Activated CD8-positive, alpha-beta memory T cell treated with anti-CD3 and anti-CD28 coated beads for 1 hour (primary cell): ENCODE measurements at regions not wholly inside any gene's neighbourhood (a gene's known extent, or its start where the extent isn't known, plus 50 kb on each side); places are given as distances from the start of the nearest gene placed in this dataset.
"Not testable (repeated sequence)": the region's sequence is repeated elsewhere in the genome, so short reads cannot be mapped to it uniquely, and the experiment has no call there.

Experiments
- DNase-seq, 2 donors: peaks; one replicate each; pipeline ENCODE4 v3.0.0-alpha.2; 2020; ENCODE audit warnings: low read depth in 1 of 2; ENCODE audit errors: extremely low read depth in 1 of 2

DNA sequence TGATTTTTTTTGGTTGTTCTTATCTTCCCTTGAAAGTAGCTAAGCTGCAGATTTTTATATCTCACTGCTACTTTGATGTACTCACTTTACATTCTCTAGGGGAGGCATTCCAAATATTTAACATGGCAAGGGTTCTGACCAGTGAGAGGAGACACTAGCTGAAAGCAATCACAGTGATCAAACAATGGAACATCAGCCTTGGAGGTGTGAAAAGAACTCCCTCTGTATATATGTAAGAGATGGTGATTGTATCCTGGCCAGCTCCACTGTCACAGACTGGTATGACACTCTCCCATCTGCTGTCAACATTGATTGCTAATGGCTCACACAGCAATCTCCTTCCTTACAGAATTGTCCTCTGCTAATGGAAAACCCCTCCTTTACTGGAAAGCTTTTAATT, 291.7 kb upstream of the CDH19 start:
- no peak for DNase-seq

DNA sequence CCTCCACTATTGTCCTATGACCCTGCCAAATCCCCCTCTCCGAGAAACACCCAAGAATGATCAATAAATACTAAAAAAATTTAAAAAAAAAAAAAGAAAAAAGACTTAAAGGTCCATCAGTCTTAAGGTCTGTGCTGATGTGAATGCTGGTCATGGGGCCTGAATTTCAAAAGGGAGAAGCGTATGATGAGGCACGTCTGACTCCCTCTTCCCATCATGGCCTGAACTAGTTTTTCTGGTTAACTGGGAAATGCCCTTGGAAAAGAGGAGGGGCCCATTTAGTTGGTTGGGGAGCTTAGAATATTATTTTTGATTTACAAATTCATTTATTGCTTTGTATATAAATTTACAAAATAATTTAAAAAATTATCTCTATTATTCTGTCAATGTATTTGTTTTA, 291.0 kb upstream of the CDH19 start:
- DNase-seq = no peak

DNA sequence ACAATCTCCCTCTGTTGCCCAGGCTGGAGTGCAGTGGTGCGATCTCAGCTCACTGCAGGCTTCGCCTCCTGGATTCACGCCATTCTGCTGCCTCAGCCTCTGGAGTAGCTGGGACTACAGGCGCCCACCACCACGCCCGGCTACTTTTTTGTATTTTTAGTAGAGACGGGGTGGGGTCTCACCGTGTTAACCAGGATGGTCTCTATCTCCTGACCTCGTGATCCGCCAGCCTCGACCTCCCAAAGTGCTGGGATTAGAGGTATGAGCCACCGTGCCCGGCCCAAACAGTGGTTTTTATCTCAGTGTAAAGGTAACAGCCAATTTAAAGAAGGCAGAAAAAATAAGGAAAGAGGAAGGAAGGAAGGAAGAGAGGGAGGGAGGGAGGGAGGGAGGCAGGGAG, 288.5 kb upstream of the CDH19 start:
- not testable (repeated sequence) for DNase-seq

DNA sequence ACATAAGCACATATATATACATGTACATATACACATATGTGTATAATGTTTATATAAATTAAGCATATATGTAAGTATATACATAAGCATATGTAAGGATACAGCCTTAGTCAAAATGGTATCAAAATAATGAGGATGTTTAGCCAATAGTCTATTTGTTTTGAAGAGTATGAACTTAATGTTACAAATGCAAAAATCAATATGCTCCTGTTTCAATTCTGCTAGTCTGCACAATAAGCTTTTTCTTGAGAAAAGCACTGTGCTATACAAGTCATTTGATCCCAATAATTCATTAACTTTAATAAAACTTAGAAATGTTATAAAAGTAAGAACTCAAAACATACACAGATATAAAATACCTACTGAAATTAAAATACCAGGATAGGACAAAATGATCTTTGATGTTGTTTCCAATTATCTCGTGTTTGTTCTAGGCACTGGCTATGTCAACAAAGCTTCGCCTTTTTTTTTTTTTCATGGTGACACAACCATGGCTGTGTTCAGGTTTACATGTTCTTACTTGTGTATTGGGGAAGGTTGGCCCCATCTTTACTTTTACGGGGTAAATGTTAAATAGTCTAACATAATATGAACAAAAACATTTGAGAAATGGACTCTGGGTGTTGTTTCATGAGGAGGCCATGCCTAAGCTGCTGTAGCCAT, 271.1 kb upstream of the CDH19 start:
- no peak for DNase-seq

DNA sequence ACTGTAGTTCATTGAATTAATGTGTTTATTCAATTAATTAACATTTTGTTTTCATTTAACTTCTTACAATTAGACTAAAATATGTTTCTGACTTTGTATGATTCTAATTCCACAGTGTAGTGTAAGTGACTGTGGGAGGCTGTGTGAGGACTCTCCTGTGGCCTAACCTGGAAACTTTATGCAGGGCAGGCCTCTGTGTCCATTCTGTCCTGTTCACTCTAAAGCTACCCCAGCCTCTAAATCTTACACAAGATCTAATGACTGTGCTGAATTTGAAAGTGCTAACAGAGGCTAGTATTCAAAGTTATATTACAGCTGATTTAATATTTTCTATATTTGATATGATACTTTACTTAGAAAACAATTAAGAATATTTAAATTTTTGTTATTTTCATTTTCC, 270.5 kb upstream of the CDH19 start:
- DNase-seq = no peak

DNA sequence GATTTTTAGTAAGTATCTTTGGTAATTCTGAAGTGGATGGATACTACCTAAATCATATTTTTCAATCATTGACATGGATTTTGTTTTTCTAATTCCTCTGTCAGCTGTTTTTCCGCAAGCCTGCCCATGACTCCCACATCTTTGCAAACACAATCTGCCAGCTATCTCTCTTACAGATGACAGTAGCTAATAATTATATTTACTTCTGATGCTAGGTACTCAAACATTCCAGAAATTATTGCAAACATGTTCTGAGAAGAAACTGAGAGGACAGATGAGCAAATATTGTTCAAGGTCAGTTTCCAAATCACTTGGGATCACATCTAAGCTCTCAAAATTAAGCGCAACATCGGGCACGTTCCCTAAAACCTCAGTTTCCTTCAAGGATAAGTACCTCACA, 270.0 kb upstream of the CDH19 start:
- DNase-seq = no peak

DNA sequence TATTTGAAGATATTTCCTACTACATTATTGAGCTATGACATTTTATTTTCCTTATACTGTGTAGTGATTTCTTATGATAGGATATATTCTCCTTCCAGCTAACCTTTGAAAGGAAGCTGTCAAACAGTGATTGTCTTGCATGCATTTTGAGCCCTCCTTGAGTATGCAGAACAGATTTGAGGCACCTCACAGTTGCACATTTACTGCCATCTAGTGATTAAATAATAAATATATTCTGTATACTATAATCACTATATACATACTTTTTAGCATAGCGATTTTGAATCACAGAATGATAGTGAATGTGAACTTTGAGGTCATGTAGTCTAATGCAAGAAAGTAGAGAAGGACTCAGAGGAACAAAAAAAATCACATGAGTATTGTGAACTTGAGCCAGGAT, 268.4 kb upstream of the CDH19 start:
- DNase-seq = no peak

DNA sequence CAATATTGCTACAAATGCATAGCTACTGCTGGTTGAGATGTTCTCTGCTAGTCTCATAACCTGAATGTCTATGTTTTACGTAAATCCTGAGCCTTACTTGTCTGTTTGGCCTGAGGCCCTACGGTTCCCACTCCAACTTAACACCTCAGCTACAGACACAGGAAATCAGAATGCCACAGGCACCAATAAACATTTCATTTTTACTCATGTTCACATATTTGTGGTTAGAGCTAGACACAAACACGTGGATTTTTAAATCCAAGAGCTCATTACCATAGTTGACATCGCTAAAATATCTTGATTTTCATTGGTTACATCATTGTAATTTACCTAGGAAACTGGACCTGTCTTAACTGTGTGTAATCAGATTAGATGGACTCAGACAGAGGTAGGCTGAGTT, 263.8 kb upstream of the CDH19 start:
- no peak for DNase-seq

DNA sequence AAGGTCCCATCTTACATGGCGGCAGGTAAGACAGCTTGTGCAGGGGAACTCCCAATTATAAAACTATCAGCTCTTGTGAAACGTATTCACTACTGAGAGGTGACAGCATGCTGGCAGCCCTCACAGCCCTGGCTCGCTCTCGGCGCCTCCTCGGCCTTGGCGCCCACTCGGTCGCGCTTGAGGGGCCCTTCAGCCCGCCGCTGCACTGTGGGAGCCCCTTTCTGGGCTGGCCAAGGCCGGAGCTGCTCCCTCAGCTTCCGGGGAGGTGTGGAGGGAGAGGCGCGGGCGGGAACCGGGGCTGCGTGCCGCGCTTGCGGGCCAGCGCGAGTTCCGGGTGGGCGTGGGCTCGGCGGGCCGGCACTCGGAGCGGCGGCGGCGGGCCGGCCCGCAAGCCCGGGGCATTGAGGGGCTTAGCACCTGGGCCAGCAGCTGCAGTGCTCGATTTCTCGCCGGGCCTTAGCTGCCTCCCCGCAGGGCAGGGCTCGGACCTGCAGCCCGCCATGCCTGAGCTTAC, 262.6 kb upstream of the CDH19 start:
- not testable (repeated sequence) for DNase-seq

DNA sequence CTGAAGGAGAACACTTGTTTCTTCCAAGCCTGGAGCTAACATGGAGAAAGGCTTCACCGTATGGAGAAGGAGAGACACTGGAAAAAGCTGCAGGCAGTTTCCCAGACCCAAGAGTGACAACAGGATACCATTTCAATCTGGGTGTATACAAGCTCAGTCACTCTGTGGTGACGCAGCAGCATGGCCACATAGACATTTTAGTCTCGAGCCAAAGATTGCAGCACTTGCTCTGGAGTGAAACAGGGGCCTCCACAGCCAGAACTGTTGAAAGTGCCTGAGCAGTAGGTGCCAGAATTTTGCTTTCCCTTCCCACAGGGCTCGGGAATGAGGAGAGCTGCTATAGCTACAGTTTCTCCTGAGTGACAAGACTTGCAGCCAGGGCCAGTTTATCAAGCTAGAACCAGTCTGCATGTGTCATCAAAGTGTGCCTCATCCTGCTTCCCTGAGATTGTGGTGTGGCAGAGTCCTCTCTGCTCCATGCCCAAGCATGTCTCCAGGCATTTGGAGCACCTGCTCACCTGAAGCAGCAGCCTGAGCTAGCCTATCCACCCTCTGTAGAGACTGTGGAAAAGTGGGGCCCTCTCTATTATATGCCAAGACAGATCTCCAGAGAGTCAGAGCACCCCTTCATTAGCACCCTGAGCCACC, 234.6 kb upstream of the CDH19 start:
- no peak for DNase-seq

DNA sequence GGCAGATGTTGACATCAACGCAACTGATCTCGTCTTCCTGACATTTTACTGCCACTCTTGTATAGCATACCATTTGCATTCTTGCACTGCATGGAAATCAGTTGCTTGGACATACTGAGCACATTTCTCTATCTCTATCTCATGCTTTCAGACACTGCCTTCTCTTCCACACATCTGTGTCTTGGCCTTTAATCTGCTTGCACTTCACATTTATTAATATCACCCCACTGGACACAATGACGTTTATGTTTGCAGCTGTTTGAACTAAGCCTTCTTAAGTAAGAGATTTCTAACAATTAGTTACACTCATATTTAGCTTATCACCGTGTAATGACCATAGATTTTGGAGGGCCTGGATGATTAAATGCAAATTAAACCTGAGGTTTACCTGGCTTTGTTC, 229.8 kb upstream of the CDH19 start:
- no peak for DNase-seq

DNA sequence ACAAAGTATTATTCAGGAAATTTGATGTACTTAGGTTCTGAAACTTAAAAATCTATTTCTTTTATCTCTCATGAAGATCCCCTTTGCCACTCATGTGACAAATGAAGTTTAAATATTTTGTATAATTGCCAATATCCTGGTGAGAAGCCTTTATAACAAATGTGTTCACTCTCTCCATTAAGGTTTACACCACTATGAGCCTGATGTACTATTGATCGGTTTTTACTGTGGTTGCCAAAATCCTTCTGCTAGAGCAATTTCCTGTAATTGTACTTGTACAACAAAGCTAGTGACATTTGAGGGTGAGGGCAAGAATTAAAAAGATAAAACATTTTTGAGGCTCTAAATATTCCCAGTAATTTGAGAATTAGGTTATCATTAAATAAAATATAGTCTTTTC, 222.3 kb upstream of the CDH19 start:
- no peak for DNase-seq

DNA sequence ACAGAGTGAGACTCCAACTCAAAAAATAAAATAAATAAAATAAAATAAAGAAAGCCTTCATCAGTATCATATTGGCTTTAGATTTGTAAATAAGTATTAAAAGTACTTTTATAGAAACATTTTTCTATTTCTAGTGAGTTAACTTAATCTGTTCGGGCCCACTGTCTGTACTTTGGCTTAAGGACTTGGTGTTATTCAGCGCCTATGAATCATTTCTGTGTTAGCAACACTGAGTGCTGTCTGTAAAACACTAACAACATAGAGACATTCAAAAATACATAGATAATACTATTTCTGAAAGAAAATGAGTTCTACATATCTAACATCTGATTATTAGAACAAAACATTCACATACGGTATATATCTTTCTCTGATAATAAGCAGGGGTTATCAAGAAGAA, 221.5 kb upstream of the CDH19 start:
- DNase-seq = no peak

DNA sequence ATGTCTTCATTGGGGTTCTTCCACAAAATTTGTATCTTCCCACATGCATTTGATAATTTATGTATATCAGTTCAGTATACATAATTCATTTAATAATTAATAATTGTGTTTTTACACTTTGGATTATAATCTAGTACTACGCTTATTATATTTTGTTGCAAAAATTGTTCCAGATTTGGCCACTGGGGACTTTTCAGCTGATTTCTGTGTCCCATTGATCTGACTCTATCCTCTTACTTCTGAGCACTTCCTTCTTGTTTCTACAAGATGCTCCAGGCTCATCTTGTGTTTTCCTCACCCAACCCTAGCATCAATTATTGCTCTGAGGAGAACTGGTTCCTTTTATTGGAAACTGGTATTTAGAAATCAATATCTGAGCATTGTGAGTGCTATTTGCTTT, 215.3 kb upstream of the CDH19 start:
- no peak for DNase-seq

DNA sequence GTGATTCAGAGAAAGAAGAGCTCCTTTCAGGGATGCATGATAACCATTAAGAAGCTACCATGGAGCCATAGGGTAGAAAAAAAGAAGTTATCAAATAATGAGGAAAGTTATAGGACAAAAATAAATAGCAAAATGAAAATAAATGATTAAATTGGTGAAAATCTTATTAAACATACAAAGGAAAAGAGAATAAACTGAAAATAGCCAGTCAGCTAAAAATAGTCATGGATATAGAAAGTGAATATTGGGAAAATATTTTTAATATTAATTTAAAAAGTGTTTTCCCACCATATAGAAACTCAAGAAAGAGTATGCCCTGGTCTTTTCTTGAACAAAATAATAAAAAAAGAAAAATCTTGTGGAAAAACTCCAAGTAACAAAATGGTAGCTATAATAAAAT, 209.2 kb upstream of the CDH19 start:
- no peak for DNase-seq

DNA sequence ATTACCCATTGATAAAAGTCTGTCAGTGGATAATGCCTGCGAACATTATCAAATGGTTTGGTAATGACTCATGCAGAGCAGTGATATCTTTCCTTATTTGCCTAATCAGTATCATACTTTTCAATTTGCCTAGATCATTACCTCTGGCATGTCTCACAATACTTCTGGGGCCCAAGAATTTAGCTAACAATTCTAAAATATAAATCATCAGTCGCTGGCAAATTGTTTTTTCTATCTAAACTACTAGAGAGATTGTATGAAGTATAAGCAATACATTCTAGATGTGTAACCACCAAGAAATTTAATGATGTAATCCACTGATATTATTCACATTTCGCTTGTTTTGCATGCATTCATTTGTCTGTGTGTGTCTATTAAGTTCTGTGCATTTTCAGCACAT, 191.2 kb upstream of the CDH19 start:
- no peak for DNase-seq

DNA sequence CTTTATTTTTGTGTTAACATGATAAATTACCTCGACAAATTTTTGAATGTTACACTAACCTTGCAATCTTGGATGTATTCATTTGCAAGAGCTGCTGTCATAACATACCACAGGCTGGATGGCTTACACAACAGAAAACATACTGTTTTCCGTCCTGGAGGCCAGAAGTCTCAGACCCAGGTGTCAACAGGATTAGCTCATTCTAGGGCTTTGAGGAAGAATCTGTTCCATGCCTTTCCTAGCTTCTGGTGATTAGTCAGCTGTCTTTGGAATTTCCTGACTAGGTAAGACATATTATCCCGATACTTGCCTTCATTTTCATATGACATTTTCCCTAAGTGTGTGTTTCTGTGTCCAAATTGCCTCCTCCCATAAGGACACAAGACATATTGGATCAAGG, 188.6 kb upstream of the CDH19 start:
- no peak for DNase-seq

DNA sequence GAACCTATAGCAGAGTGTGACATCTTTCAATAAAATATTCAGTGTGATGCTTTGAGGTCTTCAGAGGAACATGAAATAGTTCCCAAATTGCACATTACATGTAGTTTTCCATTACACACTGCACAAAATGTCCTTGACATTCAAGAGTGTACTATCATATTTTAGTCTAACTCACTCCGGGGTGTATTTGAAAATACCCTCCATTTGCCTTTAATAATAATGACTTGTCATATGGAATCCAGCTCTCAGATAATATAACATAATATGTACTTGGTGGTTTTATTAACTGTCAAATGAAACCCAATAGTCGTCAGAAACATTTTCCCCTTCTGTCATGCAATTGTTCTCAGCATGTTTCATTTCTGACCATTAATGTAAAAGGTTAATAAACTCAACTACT, 176.7 kb upstream of the CDH19 start:
- no peak for DNase-seq

DNA sequence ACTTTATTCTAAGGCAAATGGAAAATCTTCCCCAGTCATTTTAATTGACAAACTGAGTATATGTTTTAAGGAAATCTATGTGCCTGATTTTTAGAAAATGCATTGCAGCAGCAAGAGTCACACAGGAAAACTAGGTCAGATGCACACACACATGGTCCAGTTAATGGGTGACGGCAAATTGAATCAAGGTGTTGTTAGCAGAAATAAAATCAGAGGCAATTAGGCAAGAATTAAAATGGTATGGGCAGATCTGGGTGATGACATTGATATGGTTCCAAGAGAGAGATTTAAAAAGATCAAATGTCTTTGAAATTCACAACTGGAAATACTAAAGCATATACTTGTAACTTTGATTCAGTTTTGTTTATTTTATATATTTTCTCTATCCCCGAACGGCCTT, 174.2 kb upstream of the CDH19 start:
- no peak for DNase-seq

DNA sequence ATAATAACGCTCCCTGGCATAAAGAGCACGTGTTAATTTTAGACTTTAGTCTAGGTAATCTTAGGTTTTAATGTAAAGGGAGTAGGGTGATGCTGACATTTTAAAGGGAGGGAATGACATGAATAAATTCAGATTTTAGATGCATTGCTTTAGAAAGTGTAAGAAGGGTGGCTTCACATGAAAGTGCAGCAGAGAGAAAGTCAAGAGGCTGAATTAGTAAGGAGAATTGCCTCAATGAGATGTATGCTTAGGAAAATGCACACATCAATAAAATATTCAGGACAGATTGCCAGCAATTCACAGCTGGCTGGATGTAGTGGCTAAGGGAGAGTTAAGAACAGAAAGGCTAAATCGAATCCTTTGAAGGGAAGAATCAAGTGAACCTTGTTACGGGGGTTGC, 165.5 kb upstream of the CDH19 start:
- no peak for DNase-seq

DNA sequence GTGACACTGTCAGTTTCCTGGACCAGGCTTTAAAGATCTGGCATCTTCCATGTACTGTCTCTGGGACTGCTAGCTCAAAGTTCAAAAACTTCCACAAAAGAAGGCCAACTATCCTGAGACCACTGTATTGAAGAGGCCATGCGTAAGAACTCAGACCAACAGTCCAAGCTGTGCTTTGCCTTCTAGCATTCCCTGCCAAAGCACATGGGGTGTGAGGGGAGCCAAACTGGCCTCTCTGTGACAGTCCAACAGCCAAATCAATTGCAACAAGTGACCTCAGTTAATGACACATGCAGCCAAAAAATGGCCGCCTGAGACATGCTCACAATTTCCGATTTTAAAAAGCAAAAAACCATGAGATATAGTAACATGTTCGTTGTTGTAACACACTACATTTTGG, 160.3 kb upstream of the CDH19 start:
- DNase-seq = no peak

DNA sequence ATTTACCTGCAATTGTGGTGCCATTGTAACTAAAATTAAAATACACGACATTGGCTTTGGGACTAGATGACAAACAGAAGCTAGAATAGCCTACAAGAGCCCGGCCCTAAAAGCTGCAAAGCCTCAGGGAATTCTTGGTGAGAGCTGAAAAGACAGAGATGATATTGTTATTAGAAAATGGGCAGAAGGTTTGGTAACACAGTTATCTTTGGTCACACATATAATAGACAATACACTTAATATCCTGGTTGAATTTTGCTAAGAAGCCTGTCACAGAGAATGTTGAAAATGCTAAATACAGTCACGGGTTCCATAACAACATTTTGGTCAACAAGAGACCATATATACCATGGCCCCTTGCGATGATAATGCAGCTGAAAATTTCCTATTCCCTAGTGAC, 157.3 kb upstream of the CDH19 start:
- no peak for DNase-seq

DNA sequence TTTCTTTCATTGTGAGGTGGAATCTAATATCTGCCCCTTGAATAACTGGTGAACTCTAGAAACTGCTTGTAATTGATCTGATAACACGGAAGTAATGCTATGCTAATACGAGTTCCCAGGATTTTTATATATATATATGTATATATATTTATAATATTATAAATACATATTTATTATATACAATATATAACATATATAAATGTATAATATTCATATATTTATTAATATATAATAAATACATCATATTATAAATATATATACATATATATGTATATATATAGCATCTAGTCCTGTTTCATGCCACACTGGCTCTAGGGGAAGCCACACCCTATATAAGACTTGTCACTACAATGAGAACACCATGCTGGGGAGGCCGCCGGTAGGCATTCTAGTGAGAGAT, 156.7 kb upstream of the CDH19 start:
- no peak for DNase-seq
